ENCODE measurements at regions not wholly inside any gene's neighbourhood (a gene's known extent, or its start where the extent isn't known, plus 50 kb on each side); places are given as distances from the start of the nearest gene placed in this dataset.

DNA sequence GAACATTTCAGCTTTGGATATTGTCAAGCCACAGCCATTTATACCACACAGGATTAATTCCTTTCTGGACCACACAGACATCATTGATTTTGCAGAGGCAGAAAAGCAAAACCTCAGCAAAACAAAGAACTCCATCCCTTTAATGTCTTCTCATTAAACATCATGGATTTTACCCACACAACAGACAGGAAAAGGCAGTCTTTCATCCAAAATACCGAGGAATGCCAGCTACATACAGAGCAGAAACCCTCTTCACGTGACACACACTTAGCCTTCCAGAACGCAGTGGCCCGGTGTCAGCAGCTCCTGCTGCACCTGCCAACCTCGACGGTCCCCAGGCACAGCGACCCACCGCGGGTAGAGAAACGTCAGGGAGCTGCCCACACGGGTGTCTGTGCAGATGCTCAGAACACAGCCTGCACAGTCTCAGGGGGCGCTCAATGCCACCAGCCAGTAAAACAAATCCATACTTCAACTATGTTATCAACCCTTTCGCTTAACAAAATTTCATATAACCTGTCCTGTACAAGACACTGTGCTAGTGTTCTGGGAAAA lies 304.5 kb downstream of the EIPR1 start:
- TF ChIP-seq NR4A1 (CRISPR knock-in tag; IDR thresholded peaks at IDR 0.05), result no peak
- TF ChIP-seq NR4A1 (tag; IDR thresholded peaks at IDR 0.05), result no peak
- no peak for TF ChIP-seq ZNF586 (CRISPR knock-in tag; conservative IDR thresholded peaks at IDR 0.05)
- no peak for TF ChIP-seq RCOR1 (IDR thresholded peaks at IDR 0.05; ENCODE audit: borderline replicate concordance in 1 of 2, low read depth in 2 of 2, low read length in 2 of 2)
- no peak for TF ChIP-seq TCF7 (IDR thresholded peaks at IDR 0.05; ENCODE audit: borderline replicate concordance)
- no peak for TF ChIP-seq TAF1 (IDR thresholded peaks at IDR 0.05; ENCODE audit: control insufficient read depth, extremely low read depth, insufficient read depth, low read length, severe bottlenecking)

Measured in K562 (cell line).